Sigmoid colon (tissue), 6 donors: ENCODE measurements at regions not wholly inside any gene's neighbourhood (a gene's known extent, or its start where the extent isn't known, plus 50 kb on each side); places are given as distances from the start of the nearest gene placed in this dataset.

Experiments
- DNase-seq: peaks from one replicate; pipeline ENCODE4 v3.0.0-alpha.2; 2019
- H3K27ac ChIP-seq, 4 donors: fragments of 200-600 bp; sonication (generic); one replicate each; pipeline ENCODE4 v1.5.1; 2016 to 2019; ENCODE audit warnings: mild to moderate bottlenecking in 1 of 4
- H3K27me3 ChIP-seq, 3 donors: fragments of 200-600 bp; sonication (generic); one replicate each; pipeline ENCODE4 v1.5.1; 2019; ENCODE audit warnings: mild to moderate bottlenecking in 1 of 3
- H3K36me3 ChIP-seq, 4 donors: fragments of 200-600 bp; sonication (generic); one replicate each; pipeline ENCODE4 v1.5.1; 2016 to 2019
- H3K4me1 ChIP-seq, 4 donors: fragments of 200-600 bp; sonication (generic); one replicate each; pipeline ENCODE4 v1.5.1; 2017 to 2019
- H3K4me3 ChIP-seq, 4 donors: fragments of 200-600 bp; sonication (generic); one replicate each; pipeline ENCODE4 v1.5.1; 2017 to 2019; ENCODE audit warnings: mild to moderate bottlenecking in 2 of 4, moderate library complexity in 1 of 4
- H3K9me3 ChIP-seq, 4 donors: fragments of 200-600 bp in 3 of 4; sonication (generic) in 3 of 4; one replicate each; pipeline versions ENCODE4 v1.5.1 to v1.6.1; 2013 to 2019
- CTCF ChIP-seq, 4 experiments: fragments of 450-650 bp in 3 of 4; fragments of 200-600 bp in 1 of 4; IDR thresholded peaks; one replicate each; pipeline ENCODE4 v1.5.1; 2016 to 2019; ENCODE audit warnings: antibody characterized with exemption in 4 of 4, mild to moderate bottlenecking in 3 of 4, moderate library complexity in 2 of 4
- EP300 ChIP-seq, 4 donors: sonication (generic); formaldehyde crosslinking; IDR thresholded peaks; one replicate each; pipeline ENCODE4 v1.6.1; 2017; ENCODE audit warnings: antibody characterized with exemption in 4 of 4
- POLR2A ChIP-seq, 2 donors: fragments of 450-650 bp; IDR thresholded peaks; one replicate each; pipeline ENCODE4 v1.6.1; 2016; ENCODE audit warnings: antibody characterized with exemption in 2 of 2, mild to moderate bottlenecking in 2 of 2, moderate library complexity in 2 of 2
- POLR2AphosphoS5 ChIP-seq, 4 donors: sonication (generic); formaldehyde crosslinking; IDR thresholded peaks; one replicate each; pipeline ENCODE4 v1.6.1; 2017; ENCODE audit warnings: antibody characterized with exemption in 4 of 4
- WGBS, 2 donors: extraction: QIAGEN DNeasy Blood & Tissue Kit; methylation state at CpG; one replicate each; pipeline ENCODE4 v1.1.7; 2013; 5-methylcytosine and 5-hydroxymethylcytosine counted together
- intact Hi-C: fragments of 100-400 bp; cut with DNase I; formaldehyde crosslinking; loops from one replicate; pipeline ENCODE4 v1.15.1; 2023
- donor health status: healthy with polysubstance abuse.
- donor health status: healthy.

DNA sequence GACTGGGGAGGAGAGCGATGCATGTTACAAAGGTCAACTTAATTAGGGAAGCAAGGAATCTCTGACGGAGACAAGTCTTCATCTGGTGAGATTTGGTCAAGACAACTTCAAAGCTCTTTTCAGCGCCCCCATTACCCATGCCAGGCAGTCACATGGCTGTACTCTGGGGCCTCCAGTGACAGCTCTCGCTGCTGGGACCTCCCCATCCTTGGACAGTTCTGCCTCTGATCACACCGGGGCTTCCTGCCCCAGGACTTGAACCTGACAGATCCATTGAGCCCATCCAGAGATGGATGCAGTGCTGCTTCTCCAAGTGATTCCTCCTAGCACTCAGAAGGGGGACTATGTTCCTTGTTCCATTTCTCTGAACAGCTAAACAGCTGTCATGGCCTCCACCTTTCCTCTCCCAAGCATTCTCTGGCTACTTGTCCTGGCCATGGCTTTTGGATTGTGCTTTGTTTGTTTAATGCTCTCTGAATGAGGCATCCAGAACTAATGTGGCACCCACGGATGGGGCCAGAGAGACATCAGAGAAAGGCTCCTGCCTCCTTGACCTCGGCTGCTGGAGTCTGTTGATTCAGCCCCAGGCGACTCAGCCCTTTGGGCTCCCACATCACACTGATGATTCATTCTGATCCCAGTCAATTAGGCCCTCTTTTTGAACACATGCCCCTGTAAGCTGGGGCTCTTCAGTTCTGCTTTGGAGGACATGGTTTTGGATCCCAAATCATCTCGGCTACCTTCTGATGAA lies 122.1 kb upstream of the ADAMTS16 start:
- no peaks in the 10 kb centered on the region for H3K36me3 ChIP-seq
- no peak overlapping the region for H3K27ac ChIP-seq
- no peak for DNase-seq
- intact Hi-C loops = no loop called here
- 74 to 83% methylated on average over 9 of the region's 9 CpGs for WGBS, 2 donors
- no peaks in the 10 kb centered on the region for H3K27me3 ChIP-seq
- H3K9me3 ChIP-seq = no peaks in the 10 kb centered on the region
- TF ChIP-seq EP300 (IDR thresholded peaks at IDR 0.05) (no peak), CTCF (IDR thresholded peaks at IDR 0.05) (no peak), POLR2A (IDR thresholded peaks at IDR 0.05) (no peak), POLR2AphosphoS5 (IDR thresholded peaks at IDR 0.05) (no peak)
- H3K4me3 ChIP-seq = no peak overlapping the region
- H3K4me1 ChIP-seq = peaks cover 0 to 10% (median 4%) of the 10 kb centered on the region in 4 donors

GRCh38 chr5:5018578-5018970 lies 121.6 kb upstream of the ADAMTS16 start:
- H3K9me3 ChIP-seq = no peaks in the 10 kb centered on the region
- H3K27ac ChIP-seq = no peak overlapping the region
- intact Hi-C loops = no loop called here
- no peaks in the 10 kb centered on the region for H3K36me3 ChIP-seq
- TF ChIP-seq CTCF (IDR thresholded peaks at IDR 0.05) (no peak), POLR2AphosphoS5 (IDR thresholded peaks at IDR 0.05) (no peak), EP300 (IDR thresholded peaks at IDR 0.05) (no peak), POLR2A (IDR thresholded peaks at IDR 0.05) (no peak)
- H3K4me1 ChIP-seq = peaks cover 0 to 10% (median 4%) of the 10 kb centered on the region in 4 donors
- H3K27me3 ChIP-seq = no peaks in the 10 kb centered on the region
- 74 to 76% methylated on average over 4 of the region's 4 CpGs for WGBS, 2 donors
- DNase-seq = no peak
- H3K4me3 ChIP-seq = no peak overlapping the region

GRCh38 chr5:5021436-5021835 lies 118.7 kb upstream of the ADAMTS16 start:
- H3K27ac ChIP-seq = no peak overlapping the region
- peaks cover 0 to 4% (median 0%) of the 10 kb centered on the region in 3 donors for H3K27me3 ChIP-seq
- no peaks in the 10 kb centered on the region for H3K4me1 ChIP-seq
- no peak for DNase-seq
- no peaks in the 10 kb centered on the region for H3K36me3 ChIP-seq
- TF ChIP-seq POLR2AphosphoS5 (IDR thresholded peaks at IDR 0.05) (no peak), POLR2A (IDR thresholded peaks at IDR 0.05) (no peak), EP300 (IDR thresholded peaks at IDR 0.05) (no peak), CTCF (IDR thresholded peaks at IDR 0.05) (no peak)
- H3K4me3 ChIP-seq = no peak overlapping the region
- WGBS, 2 donors = 86 to 93% methylated on average over 5 of the region's 5 CpGs
- intact Hi-C loops = no loop called here
- peaks cover 0 to 3% (median under 1%) of the 10 kb centered on the region in 4 donors for H3K9me3 ChIP-seq

DNA sequence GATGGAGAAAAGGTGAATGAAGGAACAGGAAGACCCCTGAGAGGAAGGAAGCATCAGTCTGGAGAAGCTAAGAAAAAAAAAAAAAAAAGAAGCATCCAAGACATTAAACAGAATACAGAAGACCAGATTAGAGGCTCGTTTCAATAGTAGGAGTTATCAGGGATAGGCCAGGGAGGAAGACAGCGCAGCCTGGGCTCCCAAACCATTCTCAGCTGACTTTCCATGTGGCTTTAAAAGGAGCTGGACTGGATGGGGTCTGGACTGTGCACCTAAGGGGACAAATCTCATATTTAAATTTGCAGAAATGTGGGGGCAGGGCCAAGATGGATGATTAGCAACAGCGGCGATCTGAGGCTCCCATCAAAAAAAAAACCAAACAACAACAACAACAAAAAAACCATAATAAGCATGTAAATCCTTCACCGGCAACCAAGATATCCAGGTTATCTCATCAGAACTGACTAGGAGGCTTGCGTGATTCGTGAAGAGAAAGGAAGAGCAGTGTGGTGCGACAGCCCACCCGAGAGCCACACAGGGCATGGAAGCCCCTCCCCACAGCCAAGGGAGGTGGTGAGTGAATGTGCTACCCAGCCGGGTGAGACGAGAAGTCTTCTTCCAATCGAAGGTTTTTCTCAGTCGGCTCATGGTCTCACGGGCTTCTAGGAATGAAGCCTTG lies 114.9 kb upstream of the ADAMTS16 start:
- Histone ChIP-seq H3K27ac (no peak overlapping the region), H3K4me3 (no peak overlapping the region), H3K36me3 (no peaks in the 10 kb centered on the region), H3K9me3 (peaks cover 0 to 3% (median 1%) of the 10 kb centered on the region in 4 donors), H3K4me1 (no peaks in the 10 kb centered on the region), H3K27me3 (peaks cover 0 to 4% (median 0%) of the 10 kb centered on the region in 3 donors)
- DNase-seq = no peak
- no peak for TF ChIP-seq EP300 (IDR thresholded peaks at IDR 0.05)
- TF ChIP-seq POLR2AphosphoS5 (IDR thresholded peaks at IDR 0.05) = no peak
- TF ChIP-seq CTCF (IDR thresholded peaks at IDR 0.05) = no peak
- intact Hi-C loops = no loop called here
- 89 to 92% methylated on average over 14 of the region's 14 CpGs for WGBS, 2 donors
